ENCODE measurements at regions not wholly inside any gene's neighbourhood (a gene's known extent, or its start where the extent isn't known, plus 50 kb on each side); places are given as distances from the start of the nearest gene placed in this dataset.

GRCh38 chr1:30819244-30819571 lies 61.6 kb upstream of the LAPTM5 start:
- DNase-seq (ENCODE audit: low read depth), result no peak

GRCh38 chr1:30818568-30819243 lies 61.1 kb upstream of the LAPTM5 start:
- no peak for DNase-seq (ENCODE audit: low read depth)

DNA sequence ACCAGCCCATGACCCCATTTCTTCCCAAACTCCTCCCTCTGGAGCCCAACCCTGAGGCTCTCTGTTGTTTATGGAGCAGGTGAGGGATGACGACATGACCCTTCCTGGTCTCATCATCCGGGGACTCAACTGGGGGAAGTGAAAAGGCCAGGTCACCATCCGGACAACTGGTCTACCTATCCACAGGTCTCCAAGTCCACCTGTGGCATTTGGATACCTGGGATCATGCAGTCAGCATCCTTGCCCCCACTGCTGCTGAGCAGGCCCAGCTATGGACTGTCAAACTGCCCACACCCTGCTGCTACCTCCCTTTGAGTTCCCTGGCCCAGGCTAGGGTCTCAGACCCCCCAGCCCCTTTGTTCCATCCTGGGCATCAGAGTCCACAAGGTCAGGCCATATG lies 60.0 kb upstream of the LAPTM5 start:
- DNase-seq (ENCODE audit: low read depth), result no peak

DNA sequence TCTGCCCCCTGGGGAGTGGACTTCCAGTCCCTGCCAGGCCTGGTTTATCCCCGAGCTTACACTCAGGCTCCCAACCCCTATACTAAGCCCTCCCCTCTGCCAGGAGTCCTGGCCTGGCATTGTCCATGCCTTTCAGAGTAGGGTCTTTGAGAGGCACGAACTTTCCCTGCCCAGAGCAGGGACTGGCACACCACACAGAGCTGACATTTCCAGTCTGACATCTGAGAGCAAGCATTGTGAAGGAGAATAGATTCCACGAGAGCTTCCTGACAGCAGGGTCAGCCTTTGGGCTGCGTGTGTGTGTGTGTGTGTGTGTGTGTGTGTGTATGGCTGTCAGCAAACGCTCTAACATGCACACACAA lies 59.5 kb upstream of the LAPTM5 start:
- no peak for DNase-seq (ENCODE audit: low read depth)

DNA sequence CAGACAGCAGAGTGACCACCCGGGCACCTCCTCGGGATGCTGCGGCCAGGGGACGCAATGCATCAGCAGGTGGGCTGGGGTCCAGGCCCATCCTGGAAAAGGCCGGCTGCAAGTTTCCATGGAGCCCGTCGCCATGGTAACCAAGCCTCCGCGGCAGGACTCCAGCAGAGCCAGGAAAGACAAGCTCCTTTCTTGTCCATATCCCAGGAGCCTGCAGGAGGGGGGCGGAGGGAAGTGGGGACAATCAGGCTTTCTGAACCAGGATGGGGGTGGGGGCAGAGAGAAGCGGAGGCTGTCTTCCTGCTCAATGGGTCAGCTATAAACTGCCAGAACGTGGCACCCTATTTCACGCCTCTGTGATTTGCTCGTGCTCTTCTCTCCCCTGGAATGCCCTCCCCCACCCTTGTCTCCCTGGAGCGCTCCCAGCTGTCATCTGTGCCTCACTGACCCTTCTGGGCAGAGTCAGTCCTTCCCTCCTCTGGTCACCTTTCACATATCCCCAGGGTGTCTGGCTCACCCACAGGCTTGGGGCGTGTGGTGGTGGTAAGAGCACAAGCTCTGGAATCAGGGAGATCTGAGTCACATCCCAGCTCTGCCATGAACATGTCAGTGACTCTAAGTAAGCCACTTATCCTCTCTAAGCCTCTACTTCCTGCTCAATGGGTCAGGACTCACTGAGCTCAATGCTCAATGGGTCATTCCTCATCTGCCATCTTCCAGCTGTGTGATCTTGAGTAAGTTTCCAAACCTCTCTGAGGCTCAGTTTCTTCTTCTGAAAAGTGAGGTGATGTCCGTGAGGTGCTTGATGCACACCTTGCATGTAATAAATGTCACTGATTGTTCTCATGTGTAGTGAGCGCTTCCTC lies 58.9 kb upstream of the LAPTM5 start:
- DNase-seq (ENCODE audit: low read depth), result peak; percentile 39

DNA sequence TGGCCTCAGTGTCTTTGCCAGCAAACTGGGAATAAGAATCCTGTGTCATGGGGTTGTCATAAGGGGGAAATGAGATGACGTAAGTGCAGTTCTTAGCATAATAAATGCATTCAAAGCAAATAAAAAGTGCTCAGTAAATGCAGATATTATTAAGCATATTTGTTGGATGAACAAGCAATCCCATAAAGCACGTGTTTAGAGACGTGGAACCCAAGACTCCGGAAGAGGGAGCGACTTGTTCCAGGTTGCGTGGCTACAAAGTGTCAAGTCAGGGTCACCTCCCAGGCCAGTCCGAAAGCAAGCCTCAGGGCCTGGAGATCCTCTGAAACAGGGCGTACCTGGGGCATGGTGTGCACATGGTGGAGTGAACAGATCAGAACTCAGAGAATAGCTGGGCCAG lies 58.0 kb upstream of the LAPTM5 start:
- DNase-seq (ENCODE audit: low read depth), result no peak

- DNase-seq (ENCODE audit: low read depth), result no peak
Measured at GRCh38 chr1:30814292-30814691, 56.7 kb upstream of the LAPTM5 start.

- no peak for DNase-seq (ENCODE audit: low read depth)
Measured at GRCh38 chr1:30812076-30812475, 54.5 kb upstream of the LAPTM5 start.

DNA sequence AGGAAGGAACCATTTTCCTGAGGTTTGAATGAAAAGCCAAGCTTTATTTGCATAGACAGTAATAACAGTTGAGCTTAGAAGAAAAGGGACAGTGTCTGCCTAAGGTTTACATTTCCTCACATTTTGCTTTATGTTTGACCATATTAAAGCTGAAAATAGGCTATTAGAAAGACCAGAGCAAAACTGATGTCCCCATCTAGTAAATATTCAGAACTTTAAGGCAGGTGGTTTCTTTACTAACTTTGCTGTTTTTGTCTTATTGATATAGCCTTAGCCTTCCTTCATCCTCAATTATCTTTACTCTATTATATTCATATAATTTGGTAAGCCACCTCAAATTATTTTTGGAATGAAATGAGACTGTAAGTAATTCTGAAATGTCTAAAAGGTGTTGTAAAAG lies 53.6 kb upstream of the LAPTM5 start:
- no peak for DNase-seq (ENCODE audit: low read depth)

DNA sequence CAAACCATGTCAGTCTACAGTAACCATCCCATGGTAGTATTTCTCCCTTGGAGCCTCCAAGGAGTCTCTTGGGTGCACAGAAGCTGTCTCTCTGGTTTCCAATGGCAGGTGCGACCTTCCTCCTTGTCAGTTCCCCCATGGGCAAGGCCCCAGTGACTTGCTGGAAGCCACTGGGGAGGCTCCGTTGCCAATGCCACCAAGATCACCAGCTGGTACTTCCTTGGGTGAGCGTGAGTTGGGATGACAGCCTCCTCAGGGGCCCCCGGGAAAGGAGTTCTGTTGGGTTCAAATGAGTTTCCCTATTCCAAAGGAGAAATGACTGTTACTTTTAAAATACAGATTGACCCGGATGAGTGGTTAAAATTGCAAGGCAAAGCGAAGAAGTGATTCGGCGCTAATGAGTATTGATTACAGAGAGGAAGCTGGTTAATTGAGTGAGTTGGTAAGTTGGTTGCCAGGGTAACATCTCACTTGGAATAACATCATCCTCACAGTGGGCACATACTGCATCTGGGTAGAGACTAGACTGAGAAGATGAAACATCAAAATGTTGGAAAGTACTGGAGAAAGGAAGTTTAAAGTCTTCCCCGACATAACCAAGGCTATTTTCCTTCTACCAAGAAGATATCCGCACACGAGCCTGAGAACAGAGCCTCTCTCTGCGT lies 53.0 kb upstream of the LAPTM5 start:
- DNase-seq (ENCODE audit: low read depth), result no peak

DNA sequence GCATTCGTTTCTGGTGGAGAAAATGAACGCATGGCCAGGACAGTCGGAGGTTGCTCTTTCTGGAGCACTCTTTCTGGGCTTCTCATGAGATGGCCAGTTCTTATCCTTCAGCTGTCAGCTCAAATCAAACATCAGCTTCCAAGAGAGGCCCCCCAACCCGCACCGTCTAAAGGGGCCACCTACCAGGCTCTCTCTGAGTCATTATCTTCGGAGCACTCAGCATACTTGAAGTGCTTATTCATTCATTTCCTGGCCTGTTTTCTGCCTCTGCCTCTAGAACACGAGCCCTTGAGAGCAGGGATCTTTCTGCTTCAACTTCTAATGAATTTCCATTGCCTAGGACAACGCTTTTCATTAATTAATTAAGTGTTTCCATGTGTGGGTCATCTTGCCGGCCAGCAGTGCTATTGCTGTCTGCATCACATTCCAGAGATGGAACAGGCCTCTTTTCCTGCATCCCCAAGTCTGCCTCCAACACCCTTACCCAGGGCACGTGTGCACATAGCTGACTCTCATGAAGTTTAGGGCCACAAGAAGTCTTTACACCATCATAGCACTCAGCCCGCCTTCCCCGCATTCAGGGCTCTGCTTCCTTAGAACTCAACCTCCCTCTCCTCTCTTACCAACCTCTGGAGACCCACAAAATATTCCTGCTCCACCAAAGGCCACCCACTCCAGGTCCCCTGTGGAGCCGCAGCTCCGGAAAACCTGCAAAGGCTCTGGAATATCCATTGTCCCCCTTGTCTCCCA lies 52.1 kb upstream of the LAPTM5 start:
- DNase-seq (ENCODE audit: low read depth), result peak; percentile 66

GRCh38 chr1:30808067-30808662 lies 50.6 kb upstream of the LAPTM5 start:
- no peak for DNase-seq (ENCODE audit: low read depth)

GRCh38 chr1:30807318-30808066 lies 49.9 kb upstream of the LAPTM5 start:
- no peak for DNase-seq (ENCODE audit: low read depth)
